ENCODE measurements at regions not wholly inside any gene's neighbourhood (a gene's known extent, or its start where the extent isn't known, plus 50 kb on each side); places are given as distances from the start of the nearest gene placed in this dataset.
A peak's percentile ranks its signal among the peaks of the same experiment; 100 is the strongest.
"Not testable (repeated sequence)": the region's sequence is repeated elsewhere in the genome, so short reads cannot be mapped to it uniquely, and the experiment has no call there.

DNA sequence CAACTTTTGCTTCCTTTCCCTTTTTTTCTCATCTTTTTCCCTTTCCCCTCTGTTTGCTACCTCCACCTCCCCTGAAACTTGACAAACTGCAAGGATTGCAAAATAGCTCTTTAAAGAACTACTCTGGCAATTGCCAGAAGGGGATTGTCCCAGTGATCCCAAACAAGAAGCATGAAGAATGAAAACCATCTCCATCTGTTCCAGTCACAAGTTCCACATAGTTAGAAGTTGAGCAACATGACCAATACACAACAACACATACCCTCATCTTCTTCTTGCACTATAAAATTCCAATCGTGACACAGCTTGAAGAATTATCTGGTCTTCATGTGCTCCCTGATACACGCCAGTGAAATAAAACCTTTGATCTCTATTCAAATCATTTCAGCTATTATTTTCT, 93.7 kb upstream of the USP15 start:
- peaks cover 12% of the 10 kb centered on the region for H3K4me1 Mint-ChIP-seq
- CTCF ChIA-PET: no interaction called here
- no peak overlapping the region for H3K4me3 Mint-ChIP-seq
- peaks cover 8% of the 10 kb centered on the region for H3K27me3 Mint-ChIP-seq
- H3K27ac Mint-ChIP-seq: no peak overlapping the region
- no peaks in the 10 kb centered on the region for H3K9me3 Mint-ChIP-seq
- no peaks in the 10 kb centered on the region for H3K36me3 Mint-ChIP-seq
- no peak for DNase-seq

DNA sequence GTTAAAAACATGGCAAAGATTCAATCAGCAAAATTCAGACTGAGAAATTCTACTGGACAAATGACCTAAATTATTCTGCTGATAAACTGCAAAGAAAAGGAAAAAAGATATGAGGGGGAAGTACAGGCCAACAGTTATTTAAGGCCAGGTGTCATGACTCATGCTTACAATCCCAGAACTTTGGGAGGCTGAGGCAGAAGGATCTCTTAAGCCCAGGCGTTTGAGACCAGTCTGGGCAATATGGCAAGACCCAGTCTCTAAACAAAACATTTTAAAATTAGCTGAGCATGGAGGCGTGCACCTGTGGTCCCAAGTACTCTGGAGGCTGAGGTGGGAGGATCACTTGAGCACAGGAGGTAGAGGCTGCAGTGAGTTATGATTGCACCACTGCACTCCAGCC, 91.8 kb upstream of the USP15 start:
- no peak overlapping the region for H3K4me3 Mint-ChIP-seq
- CTCF ChIA-PET: no interaction called here
- H3K27ac Mint-ChIP-seq: no peak overlapping the region
- H3K36me3 Mint-ChIP-seq: no peaks in the 10 kb centered on the region
- no peak for DNase-seq
- H3K9me3 Mint-ChIP-seq: no peaks in the 10 kb centered on the region
- no peaks in the 10 kb centered on the region for H3K4me1 Mint-ChIP-seq
- H3K27me3 Mint-ChIP-seq: peaks cover 8% of the 10 kb centered on the region

DNA sequence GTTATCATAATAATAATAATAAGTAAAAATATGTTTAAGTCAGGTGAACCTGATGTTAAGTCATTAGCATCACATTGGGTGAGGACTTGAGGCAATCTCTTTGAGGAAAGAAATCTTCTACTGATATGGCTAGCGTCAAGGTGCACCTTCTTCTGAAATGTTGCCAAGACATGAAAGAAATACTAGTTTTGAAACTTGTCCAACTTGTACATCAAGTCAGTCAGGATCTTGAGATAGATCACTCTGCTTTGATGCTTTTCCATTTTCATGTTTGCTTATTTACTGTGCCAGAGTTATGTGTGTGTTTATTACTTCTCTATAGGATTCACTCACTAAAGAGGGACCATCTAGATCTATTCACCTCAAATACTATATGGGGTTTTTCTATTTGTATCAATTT, 90.0 kb upstream of the USP15 start:
- H3K27me3 Mint-ChIP-seq: peaks cover 15% of the 10 kb centered on the region
- H3K9me3 Mint-ChIP-seq: no peaks in the 10 kb centered on the region
- DNase-seq: no peak
- no peak overlapping the region for H3K4me3 Mint-ChIP-seq
- no peaks in the 10 kb centered on the region for H3K36me3 Mint-ChIP-seq
- no peak overlapping the region for H3K27ac Mint-ChIP-seq
- CTCF ChIA-PET: no interaction called here
- no peaks in the 10 kb centered on the region for H3K4me1 Mint-ChIP-seq

DNA sequence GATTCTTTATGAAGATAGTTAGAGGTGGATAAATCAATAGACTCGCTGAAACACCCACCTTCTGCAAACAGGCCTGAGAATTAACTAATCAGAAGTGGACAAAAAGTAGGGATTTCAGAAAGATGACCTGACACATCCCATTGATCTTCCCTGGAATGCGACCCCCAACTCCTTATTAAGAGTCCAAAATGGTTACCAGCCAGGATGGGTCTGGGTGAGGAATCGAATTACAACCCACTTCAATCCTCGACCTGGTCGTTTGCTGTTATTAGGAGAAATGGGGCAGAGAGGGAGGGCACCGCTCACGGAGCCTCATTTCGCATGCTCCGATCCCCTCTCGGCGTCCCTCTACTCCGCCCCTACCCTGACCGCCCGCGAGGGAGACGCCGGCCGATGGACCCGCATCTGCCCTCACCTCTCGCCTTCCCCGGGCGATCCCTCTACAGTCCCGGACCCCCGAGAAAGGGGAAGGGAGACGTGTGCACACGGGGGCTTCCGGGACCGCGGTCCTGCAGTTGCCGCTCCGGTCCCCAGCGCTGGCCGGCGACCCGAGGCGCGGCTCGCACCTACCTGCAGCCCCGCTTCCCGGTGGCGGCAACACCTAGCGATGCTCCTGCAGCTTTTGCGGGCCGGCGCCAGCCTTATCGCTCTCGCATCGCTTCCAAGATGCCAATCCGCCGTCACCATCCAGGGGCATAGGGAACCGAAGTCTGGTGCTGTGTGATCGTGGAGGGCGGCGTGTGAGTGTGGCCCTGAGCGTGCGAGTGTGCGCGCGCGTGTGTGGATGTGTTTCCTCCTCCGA, 69.3 kb upstream of the USP15 start:
- CTCF ChIA-PET: no interaction called here
- Mint-ChIP-seq H3K36me3 (peaks cover 1% of the 10 kb centered on the region), H3K27me3 (peaks cover 43% of the 10 kb centered on the region), H3K9me3 (no peaks in the 10 kb centered on the region), H3K4me1 (peaks cover 30% of the 10 kb centered on the region), H3K4me3 (peak overlapping the region; percentile 71), H3K27ac (no peak overlapping the region)
- DNase-seq: peak; percentile 32

DNA sequence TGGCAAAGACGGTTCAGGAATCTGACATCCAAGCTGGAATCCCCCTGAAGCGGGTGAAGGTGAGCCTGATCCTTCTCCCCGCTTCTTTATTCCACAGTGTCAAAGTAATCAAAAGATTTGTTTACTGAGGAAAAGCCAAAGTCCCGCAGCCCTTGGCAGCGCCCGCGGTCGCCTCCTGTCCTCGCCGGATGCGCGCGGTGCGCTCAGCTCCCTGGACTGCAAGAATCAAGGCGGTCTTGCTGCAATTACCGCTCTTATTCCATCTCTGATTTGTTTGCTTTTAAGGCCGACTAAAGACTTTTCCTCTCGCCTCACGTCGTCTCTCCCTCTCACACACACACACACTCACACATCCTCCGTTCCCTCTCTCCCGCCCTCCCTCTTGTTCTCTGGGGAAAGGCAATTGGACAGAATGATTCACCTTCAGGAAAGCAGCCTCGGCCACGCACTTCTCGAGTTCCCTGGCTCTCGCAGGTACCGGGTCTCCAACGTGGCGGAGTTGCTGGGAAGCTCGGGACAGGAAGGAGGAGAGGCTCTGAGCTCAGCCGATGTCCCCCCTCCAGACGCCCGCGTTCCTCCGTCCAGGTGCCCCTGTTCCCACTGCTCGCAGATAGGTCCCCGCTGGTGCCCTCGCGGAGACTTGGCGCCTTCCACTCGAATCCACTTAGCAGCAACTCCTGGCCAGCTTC, 68.6 kb upstream of the USP15 start:
- H3K27me3 Mint-ChIP-seq: peaks cover 43% of the 10 kb centered on the region
- no peak overlapping the region for H3K27ac Mint-ChIP-seq
- no peaks in the 10 kb centered on the region for H3K9me3 Mint-ChIP-seq
- H3K4me3 Mint-ChIP-seq: peak overlapping the region; percentile 71
- H3K4me1 Mint-ChIP-seq: peaks cover 30% of the 10 kb centered on the region
- H3K36me3 Mint-ChIP-seq: peaks cover 1% of the 10 kb centered on the region
- peak; percentile 40 for DNase-seq
- CTCF ChIA-PET: interaction anchor here (0.5 to 1.0 kb wide), 2 partner anchors 186 to 497 kb away, joined by 3 read pairs; no protein-coding TSS in a partner anchor

DNA sequence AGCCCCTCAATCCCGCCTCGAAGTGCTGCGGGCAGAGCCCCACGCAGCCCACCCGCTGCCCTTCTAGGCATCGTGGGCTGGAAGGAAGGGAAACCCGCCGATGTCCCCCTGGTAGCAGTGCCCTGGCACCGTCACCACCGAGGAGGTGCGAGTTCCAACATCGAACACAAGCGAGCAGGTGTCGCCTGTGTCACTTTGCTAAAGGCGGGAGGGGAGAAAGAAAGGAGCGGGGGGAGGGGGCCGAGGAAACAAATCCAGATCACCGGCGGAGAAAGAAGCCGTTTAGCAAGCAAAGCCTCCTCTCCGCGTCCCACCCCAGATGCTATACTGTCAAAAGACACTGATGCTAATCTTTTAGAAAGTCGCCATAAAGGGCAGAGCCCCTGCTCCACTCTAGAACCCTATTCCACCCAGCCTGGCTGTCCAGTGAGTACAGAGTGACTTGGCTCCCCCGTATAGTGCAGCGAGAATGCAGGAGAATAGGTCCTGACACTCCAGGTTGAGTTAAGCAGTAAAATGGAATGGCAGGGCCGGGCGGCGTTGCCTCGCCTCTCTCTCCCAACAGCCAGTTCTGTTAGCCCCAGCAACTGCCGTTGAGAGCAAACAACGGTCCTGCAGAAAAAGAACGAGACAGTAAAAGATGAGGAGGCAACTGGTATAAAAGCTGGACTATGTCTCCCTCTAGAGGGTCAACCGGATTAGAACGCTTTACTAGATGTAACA, 67.9 kb upstream of the USP15 start:
- CTCF ChIA-PET: interaction anchor here (0.5 to 1.5 kb wide), 5 partner anchors 12 to 599 kb away, joined by 3 read pairs; no protein-coding TSS in a partner anchor
- Mint-ChIP-seq H3K27me3 (peaks cover 43% of the 10 kb centered on the region), H3K9me3 (no peaks in the 10 kb centered on the region), H3K4me1 (peaks cover 30% of the 10 kb centered on the region), H3K36me3 (peaks cover 1% of the 10 kb centered on the region), H3K27ac (no peak overlapping the region), H3K4me3 (peak overlapping the region; percentile 71)
- DNase-seq: peak; percentile 68

DNA sequence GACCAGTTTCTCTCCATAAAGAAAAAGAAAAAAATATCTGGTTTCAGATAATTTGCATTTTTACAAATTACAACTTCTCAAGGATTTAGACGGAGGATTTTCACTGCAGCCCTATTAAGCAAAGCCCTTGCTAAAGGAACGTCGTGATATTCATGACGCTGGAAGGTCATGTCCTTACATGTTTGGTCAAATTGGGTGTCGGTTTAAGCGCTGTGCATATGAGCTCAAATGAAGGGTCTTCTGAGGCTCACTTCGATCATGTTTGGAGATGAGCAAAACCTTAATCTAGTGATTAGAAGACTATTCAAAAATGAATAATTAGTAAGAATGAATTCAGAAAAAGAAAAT, 67.3 kb upstream of the USP15 start:
- Mint-ChIP-seq H3K4me1 (peaks cover 30% of the 10 kb centered on the region), H3K27ac (no peak overlapping the region), H3K27me3 (peaks cover 45% of the 10 kb centered on the region), H3K36me3 (peaks cover 1% of the 10 kb centered on the region), H3K4me3 (peak overlapping the region; percentile 71), H3K9me3 (no peaks in the 10 kb centered on the region)
- CTCF ChIA-PET: interaction anchor here (0.7 to 1.5 kb wide), 6 partner anchors 12 to 600 kb away, joined by 3 to 5 read pairs (median 3); no protein-coding TSS in a partner anchor
- no peak for DNase-seq

DNA sequence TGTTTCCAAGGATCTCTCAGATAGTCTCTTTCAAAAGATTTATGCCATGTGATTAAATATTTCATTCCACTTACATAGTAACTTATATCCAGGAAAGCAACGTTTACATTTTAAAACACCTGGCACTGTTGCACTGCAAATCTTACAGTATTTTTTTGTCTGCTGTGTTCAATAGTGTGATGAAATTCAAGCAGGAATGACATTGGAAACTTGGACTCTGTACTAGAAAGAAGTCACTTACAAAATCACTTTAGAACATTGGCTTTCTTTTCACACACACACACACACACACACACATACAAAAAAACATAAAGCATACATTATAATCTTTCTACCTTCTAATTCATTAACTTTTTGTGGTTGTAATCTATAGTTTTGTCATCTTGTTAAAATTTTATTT, 66.2 kb upstream of the USP15 start:
- H3K9me3 Mint-ChIP-seq: no peaks in the 10 kb centered on the region
- no peak for DNase-seq
- no peak overlapping the region for H3K27ac Mint-ChIP-seq
- peaks cover 46% of the 10 kb centered on the region for H3K27me3 Mint-ChIP-seq
- peaks cover 30% of the 10 kb centered on the region for H3K4me1 Mint-ChIP-seq
- no peak overlapping the region for H3K4me3 Mint-ChIP-seq
- CTCF ChIA-PET: interaction anchor here (0.8 to 1.5 kb wide), 4 partner anchors 11 to 71 kb away, joined by 3 to 5 read pairs (median 4); no protein-coding TSS in a partner anchor
- H3K36me3 Mint-ChIP-seq: peaks cover 1% of the 10 kb centered on the region

DNA sequence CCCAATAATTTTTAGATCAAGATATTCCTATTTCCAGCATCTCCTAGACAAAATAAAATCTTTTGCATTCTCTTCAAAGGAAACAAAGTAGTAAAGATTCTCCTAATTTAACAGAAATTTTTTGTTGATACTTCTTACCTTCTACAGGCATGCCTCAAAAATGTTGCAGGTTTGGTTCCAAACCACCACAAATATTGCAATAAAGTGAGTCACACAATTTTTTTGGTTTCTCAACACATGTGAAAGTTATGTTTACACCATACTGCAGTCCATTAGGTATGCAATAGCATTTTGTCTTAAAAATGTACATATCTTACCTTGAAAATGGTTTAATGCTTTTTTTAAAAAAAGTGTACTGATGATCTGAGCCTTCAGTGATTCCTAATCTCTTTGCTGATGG, 65.6 kb upstream of the USP15 start:
- H3K27me3 Mint-ChIP-seq: peaks cover 40% of the 10 kb centered on the region
- no peaks in the 10 kb centered on the region for H3K9me3 Mint-ChIP-seq
- H3K4me3 Mint-ChIP-seq: no peak overlapping the region
- peaks cover 30% of the 10 kb centered on the region for H3K4me1 Mint-ChIP-seq
- CTCF ChIA-PET: no interaction called here
- H3K36me3 Mint-ChIP-seq: peaks cover 1% of the 10 kb centered on the region
- no peak overlapping the region for H3K27ac Mint-ChIP-seq
- no peak for DNase-seq

DNA sequence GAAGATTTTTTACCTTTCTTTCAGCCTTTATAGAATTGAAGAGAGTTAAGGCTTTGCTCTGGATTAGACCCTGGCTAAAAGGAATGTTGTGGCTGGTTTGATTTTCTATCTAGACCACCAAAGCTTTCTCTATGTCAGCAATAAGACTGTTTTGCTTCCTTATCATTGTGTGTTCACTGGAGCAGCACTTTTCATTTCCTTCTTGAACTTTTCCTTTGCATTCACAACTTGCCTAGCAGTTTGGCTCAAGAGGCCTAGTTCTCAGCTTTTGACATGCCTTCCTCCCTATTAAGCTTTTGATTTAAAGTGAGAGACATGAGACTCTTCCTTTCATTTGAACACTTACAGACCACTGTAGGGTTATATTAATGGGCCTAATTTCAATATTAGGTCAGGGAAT, 64.1 kb upstream of the USP15 start:
- DNase-seq: no peak
- Mint-ChIP-seq H3K27ac (no peak overlapping the region), H3K27me3 (peaks cover 25% of the 10 kb centered on the region), H3K4me1 (peaks cover 17% of the 10 kb centered on the region), H3K9me3 (peaks cover 8% of the 10 kb centered on the region), H3K4me3 (no peak overlapping the region), H3K36me3 (peaks cover 1% of the 10 kb centered on the region)
- CTCF ChIA-PET: interaction anchor here (1.2 kb wide), 1 partner anchor 10 kb away, joined by 3 read pairs; no protein-coding TSS in a partner anchor

DNA sequence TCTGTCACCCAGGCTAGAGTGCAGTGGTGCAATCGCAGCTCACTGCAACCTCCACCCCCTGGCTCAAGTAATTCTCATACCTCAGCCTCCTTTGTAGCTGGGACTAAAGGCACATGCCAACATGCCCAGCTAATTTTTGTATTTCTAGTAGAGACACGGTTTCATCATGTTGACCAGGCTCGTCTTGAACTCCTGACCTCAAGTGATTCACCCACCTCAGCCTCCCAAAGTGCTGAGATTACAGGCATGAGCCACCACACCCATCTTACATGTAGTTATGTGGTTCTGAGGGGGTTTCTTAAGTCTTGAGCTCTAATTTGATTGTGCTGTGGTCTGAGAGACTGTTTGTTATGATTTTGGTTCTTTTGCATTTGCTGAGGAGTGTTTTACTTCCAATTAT, 57.3 kb upstream of the USP15 start:
- not testable (repeated sequence) for H3K4me1 Mint-ChIP-seq, H3K36me3 Mint-ChIP-seq, H3K27ac Mint-ChIP-seq

DNA sequence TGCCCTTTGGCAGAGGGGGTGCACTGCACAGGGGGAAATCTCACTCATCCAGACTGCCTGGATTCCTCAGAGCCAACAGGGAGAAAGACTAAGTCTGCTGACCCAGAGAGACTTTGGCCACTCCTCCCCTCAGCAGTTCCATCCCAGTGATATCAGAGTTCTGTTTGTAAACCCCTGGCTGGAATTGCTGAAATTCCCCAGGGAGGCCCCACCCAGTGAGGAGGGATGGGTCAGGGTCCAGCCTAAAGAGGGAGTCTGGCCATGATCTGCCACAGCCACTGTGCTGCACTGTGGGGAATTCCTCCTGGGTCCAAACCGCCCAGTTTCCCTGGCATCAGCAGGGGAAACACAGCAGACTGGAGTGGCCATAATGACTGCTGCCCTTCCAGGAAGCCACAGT, 54.9 kb upstream of the USP15 start:
- H3K4me1 Mint-ChIP-seq: peaks cover 3% of the 10 kb centered on the region
- H3K27ac Mint-ChIP-seq: no peak overlapping the region
- no peaks in the 10 kb centered on the region for H3K36me3 Mint-ChIP-seq
- H3K4me3 Mint-ChIP-seq: no peak overlapping the region
- peaks cover 12% of the 10 kb centered on the region for H3K27me3 Mint-ChIP-seq
- CTCF ChIA-PET: no interaction called here
- peaks cover 22% of the 10 kb centered on the region for H3K9me3 Mint-ChIP-seq
- no peak for DNase-seq

More for the DNA sequence above, 57.3 kb upstream of the USP15 start:
- peaks cover 23% of the 10 kb centered on the region for H3K9me3 Mint-ChIP-seq
- DNase-seq, CTCF ChIA-PET, H3K4me3 Mint-ChIP-seq: not testable (repeated sequence)
- H3K27me3 Mint-ChIP-seq: peaks cover 17% of the 10 kb centered on the region

DNA sequence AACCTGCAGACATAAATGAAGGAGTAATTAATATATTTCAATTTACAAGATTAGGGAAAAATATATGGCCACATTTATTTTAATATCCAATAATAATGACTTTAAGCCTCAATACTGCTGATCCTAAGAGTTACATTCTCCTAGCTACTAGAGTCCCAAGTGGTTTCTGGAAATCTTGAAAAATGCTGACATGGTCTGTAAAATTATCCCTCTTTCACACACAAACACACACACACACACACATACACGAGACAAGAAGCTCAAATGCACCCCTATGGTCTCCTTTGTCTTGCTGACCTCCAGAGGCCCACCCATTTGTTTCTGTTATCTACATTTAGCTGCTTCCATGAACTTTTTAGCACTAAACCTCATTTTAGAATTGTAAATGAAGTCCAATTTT, 53.0 kb upstream of the USP15 start:
- H3K27ac Mint-ChIP-seq: no peak overlapping the region

More for the DNA sequence above, 53.0 kb upstream of the USP15 start:
- H3K4me1 Mint-ChIP-seq: peaks cover 5% of the 10 kb centered on the region
- no peak overlapping the region for H3K4me3 Mint-ChIP-seq
- H3K9me3 Mint-ChIP-seq: peaks cover 16% of the 10 kb centered on the region
- CTCF ChIA-PET: interaction anchor here (1.5 kb wide), 1 partner anchor 14 kb away, joined by 5 read pairs; no protein-coding TSS in a partner anchor
- peaks cover 2% of the 10 kb centered on the region for H3K27me3 Mint-ChIP-seq
- no peaks in the 10 kb centered on the region for H3K36me3 Mint-ChIP-seq
- no peak for DNase-seq
